H1 (cell line): ENCODE measurements at regions not wholly inside any gene's neighbourhood (a gene's known extent, or its start where the extent isn't known, plus 50 kb on each side); places are given as distances from the start of the nearest gene placed in this dataset.

Source experiments
- CTCF ChIA-PET: fragments of 300-600 bp; sonication (Branson Sonifier 250); formaldehyde crosslinking; loops from one replicate; lab custom pipeline; 2021; ENCODE audit not compliant: partially characterized antibody; lab: Charles Lee
- POLR2A ChIA-PET: fragments of 300-600 bp; sonication (Branson Sonifier 250); formaldehyde crosslinking; loops from one replicate; lab custom pipeline; 2021; ENCODE audit warnings: inconsistent platforms; ENCODE audit not compliant: partially characterized antibody; lab: Charles Lee
- DNase-seq, 2 experiments: peaks; one replicate each; pipeline versions ENCODE4 v3.0.0 to v3.0.0-alpha.2; 2010 to 2022; ENCODE audit warnings: low spot score in 2 of 2, low read depth in 1 of 2, mixed read lengths in 1 of 2
- FAIRE-seq: peaks from 2 replicates; lab custom pipeline; 2011; peaks lifted over from hg19 to GRCh38; lab: Jason Lieb, UNC
- H2AFZ ChIP-seq: 2 replicates; pipeline ENCODE4 v1.8.1; 2012; ENCODE audit warnings: low read length, inconsistent platforms
- H2AK5ac ChIP-seq: 2 replicates; pipeline ENCODE4 v1.6.1; 2013; ENCODE audit warnings: low read depth, low read length
- H2BK120ac ChIP-seq: replicated peaks from 2 replicates; pipeline ENCODE3; 2013; ENCODE audit warnings: low read depth, low read length, inconsistent platforms
- H2BK12ac ChIP-seq: 2 replicates; pipeline ENCODE4 v1.6.1; 2013; ENCODE audit warnings: low read depth, low read length
- H2BK15ac ChIP-seq: 2 replicates; pipeline ENCODE4 v1.6.1; 2013; ENCODE audit warnings: low read length
- H2BK20ac ChIP-seq: 2 replicates; pipeline ENCODE4 v1.6.1; 2013; ENCODE audit warnings: low read length
- H2BK5ac ChIP-seq: 2 replicates; pipeline ENCODE4 v1.6.1; 2013; ENCODE audit warnings: low read depth, low read length
- H3K14ac ChIP-seq: 2 replicates; pipeline ENCODE4 v1.6.1; 2013; ENCODE audit warnings: inconsistent platforms; ENCODE audit not compliant: insufficient read length
- H3K18ac ChIP-seq: 2 replicates; pipeline ENCODE4 v1.6.1; 2013; ENCODE audit warnings: low read length; ENCODE audit errors: extremely low read depth
- H3K23ac ChIP-seq: 2 replicates; pipeline ENCODE4 v1.6.1; 2013; ENCODE audit warnings: inconsistent platforms; ENCODE audit not compliant: insufficient read length
- H3K23me2 ChIP-seq: 2 replicates; pipeline ENCODE4 v1.6.1; 2013; ENCODE audit warnings: low read depth, low read length
- H3K27ac ChIP-seq: 2 replicates; pipeline ENCODE4 v1.6.1; 2011; ENCODE audit warnings: low read depth, low read length, inconsistent platforms
- H3K27me3 ChIP-seq, 4 experiments: replicated peaks in 1 of 4; 1 replicate in 1 of 4; 2 replicates in 3 of 4; pipeline versions ENCODE4 v1.6.1 to v1.8.1; 2011 to 2013; ENCODE audit warnings: low read length in 3 of 4, mild to moderate bottlenecking in 3 of 4, inconsistent platforms in 2 of 4, mixed read lengths in 2 of 4, moderate library complexity in 1 of 4; ENCODE audit not compliant: control insufficient read depth in 3 of 4, insufficient read depth in 3 of 4; ENCODE audit errors: extremely low read depth in 1 of 4
- H3K36me3 ChIP-seq, 4 experiments: 2 replicates each; pipeline versions ENCODE4 v1.6.1 to v1.8.1; 2011 to 2013; ENCODE audit warnings: mild to moderate bottlenecking in 4 of 4, low read length in 3 of 4, moderate library complexity in 2 of 4, control low read depth in 1 of 4, inconsistent platforms in 1 of 4; ENCODE audit not compliant: insufficient read depth in 4 of 4, control insufficient read depth in 2 of 4
- H3K4ac ChIP-seq: replicated peaks from 2 replicates; pipeline ENCODE3; 2013; ENCODE audit warnings: low read length, low read depth, mixed read lengths, inconsistent platforms; ENCODE audit not compliant: insufficient read length
- H3K4me1 ChIP-seq, 4 experiments: replicated peaks in 1 of 4; 1 replicate in 1 of 4; 2 replicates in 3 of 4; pipeline versions ENCODE4 v1.6.1 to v1.8.1; 2011 to 2013; ENCODE audit warnings: low read length in 3 of 4, inconsistent platforms in 2 of 4, mixed read lengths in 1 of 4; ENCODE audit not compliant: insufficient read depth in 4 of 4, control insufficient read depth in 3 of 4
- H3K4me2 ChIP-seq, 2 experiments: 2 replicates each; pipeline versions ENCODE4 v1.6.1 to v1.8.1; 2011 to 2013; ENCODE audit warnings: low read depth in 2 of 2, low read length in 2 of 2, control low read depth in 1 of 2, inconsistent platforms in 1 of 2, mild to moderate bottlenecking in 1 of 2; ENCODE audit not compliant: insufficient read depth in 1 of 2
- H3K4me3 ChIP-seq, 4 experiments: fragments of 200-600, 300-600 bp in 1 of 4; sonication (generic), shearing (Covaris generic), sonication (Bioruptor Twin) in 1 of 4; 2 replicates each; pipeline versions ENCODE4 v1.5.1 to v1.8.1; 2011 to 2016; ENCODE audit warnings: low read length in 4 of 4, low read depth in 3 of 4, control low read depth in 2 of 4, inconsistent platforms in 2 of 4, mild to moderate bottlenecking in 2 of 4, mixed read lengths in 1 of 4, moderate library complexity in 1 of 4; ENCODE audit not compliant: insufficient read depth in 2 of 4; ENCODE audit errors: extremely low read depth in 1 of 4
- H3K56ac ChIP-seq: replicated peaks from 2 replicates; pipeline ENCODE3; 2013; ENCODE audit warnings: low read depth, mild to moderate bottlenecking, mixed read lengths, low read length, inconsistent platforms; ENCODE audit not compliant: insufficient read length
- H3K79me1 ChIP-seq: 2 replicates; pipeline ENCODE4 v1.6.1; 2013; ENCODE audit warnings: low read depth, low read length, control low read depth
- H3K79me2 ChIP-seq, 2 experiments: 2 replicates each; pipeline versions ENCODE4 v1.6.1 to v1.8.1; 2012 to 2013; ENCODE audit warnings: low read length in 2 of 2, mild to moderate bottlenecking in 2 of 2, inconsistent platforms in 1 of 2; ENCODE audit not compliant: insufficient read depth in 2 of 2, control insufficient read depth in 1 of 2
- H3K9ac ChIP-seq, 4 experiments: replicated peaks in 1 of 4; 1 replicate in 1 of 4; 2 replicates in 3 of 4; pipeline versions ENCODE4 v1.6.1 to v1.8.1; 2011 to 2013; ENCODE audit warnings: low read depth in 3 of 4, low read length in 3 of 4, control low read depth in 2 of 4, mild to moderate bottlenecking in 2 of 4, moderate library complexity in 2 of 4, inconsistent platforms in 1 of 4; ENCODE audit errors: extremely low read depth in 1 of 4
- H3K9me3 ChIP-seq, 2 experiments: 2 replicates each; pipeline versions ENCODE4 v1.6.1 to v1.8.1; 2012 to 2013; ENCODE audit warnings: mild to moderate bottlenecking in 2 of 2, moderate library complexity in 2 of 2, control low read depth in 1 of 2, inconsistent platforms in 1 of 2, low read depth in 1 of 2, low read length in 1 of 2, mixed read lengths in 1 of 2; ENCODE audit not compliant: insufficient read depth in 2 of 2
- H4K20me1 ChIP-seq, 2 experiments: replicated peaks in 1 of 2; 2 replicates each; pipeline versions ENCODE3 to v1.8.1; 2011 to 2013; ENCODE audit warnings: inconsistent platforms in 2 of 2, low read length in 2 of 2, mild to moderate bottlenecking in 1 of 2; ENCODE audit not compliant: insufficient read depth in 2 of 2, control insufficient read depth in 1 of 2
- H4K5ac ChIP-seq: 2 replicates; pipeline ENCODE4 v1.6.1; 2013; ENCODE audit warnings: low read length, low read depth, mixed read lengths, inconsistent platforms; ENCODE audit not compliant: insufficient read length
- H4K8ac ChIP-seq: 2 replicates; pipeline ENCODE4 v1.8.0; 2013; ENCODE audit warnings: mild to moderate bottlenecking, moderate library complexity, low read length, inconsistent platforms; ENCODE audit not compliant: insufficient read depth; ENCODE audit errors: extremely low read depth
- H4K91ac ChIP-seq: replicated peaks from 2 replicates; pipeline ENCODE3; 2013; ENCODE audit warnings: low read length, mixed read lengths, inconsistent platforms; ENCODE audit not compliant: insufficient read length
- CHD1 ChIP-seq: IDR thresholded peaks from 2 replicates; pipeline ENCODE4 v1.6.1; 2012; ENCODE audit warnings: low read depth, low read length, improper control_type of control experiment
- CHD2 ChIP-seq: IDR thresholded peaks from 2 replicates; pipeline ENCODE4 v1.6.1; 2012; ENCODE audit warnings: low read length, improper control_type of control experiment
- FOSL1 ChIP-seq: IDR thresholded peaks from 2 replicates; pipeline ENCODE4 v1.6.1; 2011; ENCODE audit warnings: mild to moderate bottlenecking, low read depth, low read length, moderate library complexity; ENCODE audit not compliant: insufficient read depth
- GTF2F1 ChIP-seq: IDR thresholded peaks from 2 replicates; pipeline ENCODE4 v1.6.1; 2012; ENCODE audit warnings: low read depth, low read length, improper control_type of control experiment, borderline replicate concordance
- JUND ChIP-seq: IDR thresholded peaks from 2 replicates; pipeline ENCODE4 v1.6.1; 2011; ENCODE audit warnings: mild to moderate bottlenecking, improper control_type of control experiment, low read length
- KDM5A ChIP-seq: fragments of 200-600 bp; IDR thresholded peaks from 2 replicates; pipeline ENCODE4 v1.7.1; 2012; ENCODE audit warnings: mild to moderate bottlenecking, low read length, inconsistent platforms, mixed read lengths
- MAFK ChIP-seq: IDR thresholded peaks from 2 replicates; pipeline ENCODE4 v1.6.1; 2012; ENCODE audit warnings: low read depth, mild to moderate bottlenecking, improper control_type of control experiment, low read length
- POLR2AphosphoS5 ChIP-seq: IDR thresholded peaks from 2 replicates; pipeline ENCODE4 v1.6.1; 2011; ENCODE audit warnings: low read depth, low read length
- RFX5 ChIP-seq: IDR thresholded peaks from 2 replicates; pipeline ENCODE4 v1.6.1; 2011; ENCODE audit warnings: low read depth, low read length, improper control_type of control experiment, borderline replicate concordance
- RXRA ChIP-seq: IDR thresholded peaks from 2 replicates; pipeline ENCODE4 v1.6.1; 2011; ENCODE audit warnings: low read depth, mild to moderate bottlenecking, low read length, moderate library complexity; ENCODE audit not compliant: insufficient read depth
- SAP30 ChIP-seq: fragments of 300-600 bp; sonication (generic); IDR thresholded peaks from 2 replicates; pipeline ENCODE4 v1.7.1; 2012; ENCODE audit warnings: low read length, moderate library complexity, mild to moderate bottlenecking, inconsistent platforms; ENCODE audit not compliant: insufficient read depth, insufficient replicate concordance
- SP1 ChIP-seq: IDR thresholded peaks from 2 replicates; pipeline ENCODE4 v1.6.1; 2011; ENCODE audit warnings: low read depth, low read length
- SP2 ChIP-seq: IDR thresholded peaks from 2 replicates; pipeline ENCODE4 v1.6.1; 2012; ENCODE audit warnings: mild to moderate bottlenecking, low read length, inconsistent platforms
- TCF12 ChIP-seq: IDR thresholded peaks from 2 replicates; pipeline ENCODE4 v1.6.1; 2011; ENCODE audit warnings: low read depth, mild to moderate bottlenecking, low read length
- YY1 ChIP-seq: IDR thresholded peaks from 2 replicates; pipeline ENCODE4 v1.6.1; 2011; ENCODE audit warnings: low read depth, mild to moderate bottlenecking, low read length
- WGBS, 2 experiments: shearing (Covaris generic) in 1 of 2; methylation state at CpG; one replicate each; pipeline versions ENCODE4 v1.1.6 to v1.1.7; 2013 to 2015; ENCODE audit warnings: low lambda C conversion rate in 2 of 2, mixed read lengths in 2 of 2, inconsistent platforms in 1 of 2, low coverage in 1 of 2, missing lambda C conversion rate in 1 of 2; ENCODE audit not compliant: insufficient replicate concordance in 2 of 2, insufficient coverage in 1 of 2, insufficient read length in 1 of 2; ENCODE audit errors: extremely low coverage in 1 of 2, missing lambda C conversion rate in 1 of 2; 5-methylcytosine and 5-hydroxymethylcytosine counted together

GRCh38 chr10:63692220-63692896, 171.2 kb downstream of the REEP3 start:
- Histone ChIP-seq H3K4me1 (no peaks in the 10 kb centered on the region), H3K23ac (no peak overlapping the region), H4K8ac (no peak overlapping the region), H2BK20ac (no peak overlapping the region), H3K36me3 (no peaks in the 10 kb centered on the region), H4K5ac (no peak overlapping the region), H2AFZ (0 out of 2 replicates have a peak overlapping the region, but pooled peaks have one; percentile 62), H3K9ac (no peak overlapping the region), H2AK5ac (no peak overlapping the region), H3K56ac (no peak overlapping the region), H2BK120ac (no peak overlapping the region), H2BK5ac (no peak overlapping the region), H3K23me2 (no peaks in the 10 kb centered on the region; the same call in 1 of the 2 replicates), H3K14ac (no peak overlapping the region), H3K27ac (no peak overlapping the region), H3K4me2 (no peak overlapping the region), H3K27me3 (no peaks in the 10 kb centered on the region), H4K20me1 (no peaks in the 10 kb centered on the region), H2BK12ac (no peak overlapping the region), H4K91ac (no peak overlapping the region), H2BK15ac (no peak overlapping the region), H3K4me3 (no peak overlapping the region), H3K79me1 (no peaks in the 10 kb centered on the region), H3K4ac (no peak overlapping the region), H3K9me3 (0 out of 4 replicates have a peak, but pooled peaks cover 0 to 4% of the 10 kb centered on the region in 2 experiments), H3K79me2 (no peaks in the 10 kb centered on the region), H3K18ac (no peak overlapping the region)
- CTCF ChIA-PET = no interaction called here
- FAIRE-seq (no peak), DNase-seq (no peak)
- 84 to 94% methylated on average over 1 to 2 of the region's 2 CpGs for WGBS, 2 experiments
- POLR2A ChIA-PET = interaction anchor here (0.9 kb wide), 1 partner anchor 20 kb away, joined by 4 read pairs; no protein-coding TSS in a partner anchor
- TF ChIP-seq SP2 (no peak), FOSL1 (no peak), TCF12 (no peak), CHD2 (no peak), SAP30 (no peak), MAFK (no peak), SP1 (no peak), KDM5A (no peak), CHD1 (no peak), RXRA (no peak), RFX5 (no peak), POLR2AphosphoS5 (no peak), GTF2F1 (no peak), JUND (no peak), YY1 (no peak)
